K562 (cell line): ENCODE measurements at regions not wholly inside any gene's neighbourhood (a gene's known extent, or its start where the extent isn't known, plus 50 kb on each side); places are given as distances from the start of the nearest gene placed in this dataset.

ENCODE experiments used
- ATAC-seq: fragments of 200-7000 bp; cut with Tn5 transposase; 3 replicates; pipeline ENCODE4 v1.9.1; 2020; ENCODE audit warnings: moderate library complexity
- BruUV-seq: library from RNA; stranded (reverse); fragments of 400-500 nt; replicated peaks from 2 replicates; lab custom pipeline; 2021; lab: Mats Ljungman, UMichigan
- CTCF ChIA-PET: fragments of 300-600 bp; formaldehyde crosslinking; extraction: SDS; loops from one replicate; lab custom pipeline; 2021; ENCODE audit warnings: low intra/inter-chr PET ratio; lab: Yijun Ruan, JAX
- POLR2A ChIA-PET: fragments of 300-600, 350-650 bp; sonication (Branson Sonifier 250); formaldehyde crosslinking; extraction: SDS; loops from one replicate; lab custom pipeline; 2021; ENCODE audit warnings: antibody characterized with exemption, inconsistent platforms; lab: Yijun Ruan, JAX
- DNase-seq, 4 experiments: peaks; one replicate each; pipeline versions ENCODE4 v3.0.0 to v3.0.0-alpha.2; 2011 to 2018; ENCODE audit warnings: low spot score in 3 of 4, mixed read lengths in 3 of 4; ENCODE audit errors: extremely low read depth in 1 of 4
- FAIRE-seq: peaks from 2 replicates; lab custom pipeline; 2011; peaks lifted over from hg19 to GRCh38; lab: Jason Lieb, UNC
- H2AFZ ChIP-seq: 2 replicates; pipeline ENCODE4 v1.6.0; 2011; ENCODE audit warnings: low read depth, low read length, control low read depth, inconsistent platforms
- H3K27ac ChIP-seq: fragments of 200-600 bp; 3 replicates; pipeline ENCODE4 v1.8.0; 2011; ENCODE audit warnings: low read depth, mild to moderate bottlenecking, control low read depth, inconsistent platforms, low read length, moderate library complexity, mixed read lengths; ENCODE audit errors: extremely low read depth
- H3K27me3 ChIP-seq, 2 experiments: fragments of 300-600 bp in 1 of 2; 2 replicates in 1 of 2; 3 replicates in 1 of 2; pipeline versions ENCODE4 v1.6.0 to v1.8.0; 2011; ENCODE audit warnings: inconsistent platforms in 2 of 2, low read length in 2 of 2, mild to moderate bottlenecking in 1 of 2, mixed read lengths in 1 of 2, moderate library complexity in 1 of 2; ENCODE audit not compliant: control insufficient read depth in 2 of 2, insufficient read depth in 2 of 2
- H3K36me3 ChIP-seq: fragments of 300-600 bp; 3 replicates; pipeline ENCODE4 v1.8.0; 2011; ENCODE audit warnings: mild to moderate bottlenecking, low read length, inconsistent platforms; ENCODE audit not compliant: control insufficient read depth, insufficient read depth
- H3K4me1 ChIP-seq, 2 experiments: fragments of 200-600 bp in 1 of 2; replicated peaks in 1 of 2; 2 replicates in 1 of 2; 3 replicates in 1 of 2; pipeline versions ENCODE4 v1.5.1 to v1.8.0; 2011; ENCODE audit warnings: inconsistent platforms in 2 of 2, low read length in 2 of 2, mild to moderate bottlenecking in 1 of 2, mixed read lengths in 1 of 2, moderate library complexity in 1 of 2; ENCODE audit not compliant: control insufficient read depth in 2 of 2, insufficient read depth in 2 of 2
- H3K4me2 ChIP-seq: 2 replicates; pipeline ENCODE4 v1.6.1; 2011; ENCODE audit warnings: low read length, control low read depth, inconsistent platforms, mixed read lengths; ENCODE audit not compliant: insufficient read depth
- H3K4me3 ChIP-seq: fragments of 200-600 bp; sonication (generic), shearing (Covaris generic); 2 replicates; pipeline ENCODE4 v1.5.1; 2016; ENCODE audit warnings: control low read depth, inconsistent platforms
- H3K79me2 ChIP-seq: fragments of 200-600 bp; 3 replicates; pipeline ENCODE4 v1.8.0; 2011; ENCODE audit warnings: low read length, inconsistent platforms; ENCODE audit not compliant: control insufficient read depth, insufficient read depth
- H3K9ac ChIP-seq, 2 experiments: 2 replicates each; pipeline versions ENCODE4 v1.6.0 to v1.6.1; 2011; ENCODE audit warnings: low read depth in 2 of 2, low read length in 2 of 2, control low read depth in 1 of 2, inconsistent platforms in 1 of 2, mild to moderate bottlenecking in 1 of 2, mixed read lengths in 1 of 2; ENCODE audit not compliant: insufficient read depth in 1 of 2
- H3K9me1 ChIP-seq: one replicate; pipeline ENCODE4 v1.6.0; 2011; ENCODE audit warnings: inconsistent platforms, mild to moderate bottlenecking, low read length, moderate library complexity; ENCODE audit not compliant: control insufficient read depth, insufficient read depth
- H3K9me3 ChIP-seq: replicated peaks from 2 replicates; pipeline ENCODE4 v1.5.1; 2011; ENCODE audit warnings: low read depth, low read length, inconsistent platforms; ENCODE audit not compliant: control insufficient read depth, insufficient read depth
- H4K20me1 ChIP-seq: replicated peaks from 2 replicates; pipeline ENCODE4 v1.6.1; 2011; ENCODE audit warnings: low read length, inconsistent platforms, mixed read lengths; ENCODE audit not compliant: control insufficient read depth, insufficient read depth
- CBX2 ChIP-seq: fragments of 200-600 bp; sonication (generic); IDR thresholded peaks from one replicate; pipeline ENCODE4 v1.6.1; 2012; ENCODE audit warnings: mild to moderate bottlenecking, low read length, inconsistent platforms; ENCODE audit not compliant: insufficient read depth, poor library complexity, severe bottlenecking
- ETS2 ChIP-seq: IDR thresholded peaks from 2 replicates; pipeline ENCODE4 v1.6.1; 2016; ENCODE audit warnings: borderline replicate concordance, missing genetic modification characterization, mild to moderate bottlenecking, moderate library complexity, missing compliant biosample characterization; ENCODE audit not compliant: poor library complexity, severe bottlenecking
- MAFF ChIP-seq: IDR thresholded peaks from 2 replicates; pipeline ENCODE4 v1.6.1; 2012; ENCODE audit warnings: low read length, improper control_type of control experiment
- MED1 ChIP-seq: sonication (generic); formaldehyde crosslinking; IDR thresholded peaks from 2 replicates; pipeline ENCODE4 v1.8.1; 2023; ENCODE audit warnings: missing genetic modification reagents, borderline replicate concordance
- MYBL2 ChIP-seq, 2 experiments: fragments of 450-650 bp in 1 of 2; sonication (generic) in 1 of 2; formaldehyde crosslinking in 1 of 2; IDR thresholded peaks; 2 replicates each; pipeline versions ENCODE4 v1.6.1 to v1.8.1; 2017 to 2022; ENCODE audit warnings: borderline replicate concordance in 1 of 2, inconsistent platforms in 1 of 2, low read depth in 1 of 2, mild to moderate bottlenecking in 1 of 2, missing genetic modification reagents in 1 of 2, moderate library complexity in 1 of 2
- POLR2AphosphoS5 ChIP-seq: IDR thresholded peaks from 2 replicates; pipeline ENCODE4 v1.6.1; 2011; ENCODE audit warnings: mild to moderate bottlenecking, low read depth, low read length, moderate library complexity; ENCODE audit not compliant: control insufficient read depth, insufficient read depth
- RB1 ChIP-seq: fragments of 450-650 bp; IDR thresholded peaks from 2 replicates; pipeline ENCODE4 v1.6.1; 2017; ENCODE audit warnings: low read depth, mild to moderate bottlenecking
- SIRT6 ChIP-seq: IDR thresholded peaks from one replicate; pipeline ENCODE4 v1.6.1; 2012; ENCODE audit warnings: low read depth, mild to moderate bottlenecking, control low read depth, inconsistent platforms, low read length, moderate library complexity
- SMARCA4 ChIP-seq: fragments of 450-650 bp; IDR thresholded peaks from 2 replicates; pipeline ENCODE4 v1.6.1; 2016
- SUPT5H ChIP-seq: fragments of 450-650 bp; IDR thresholded peaks from 2 replicates; pipeline ENCODE4 v1.6.1; 2016
- TAL1 ChIP-seq: fragments of 450-650 bp; IDR thresholded peaks from 2 replicates; pipeline ENCODE4 v1.6.1; 2016; ENCODE audit warnings: mild to moderate bottlenecking
- ZNF184 ChIP-seq: sonication (generic); formaldehyde crosslinking; IDR thresholded peaks from 2 replicates; pipeline ENCODE4 v1.5.0; 2020; ENCODE audit warnings: missing genetic modification reagents
- ZNF551 ChIP-seq: fragments of 250-450 bp; sonication (Bioruptor Pico); IDR thresholded peaks from 2 replicates; pipeline ENCODE4 v1.5.0; 2021; ENCODE audit warnings: mild to moderate bottlenecking, moderate library complexity
- ZSCAN32 ChIP-seq: fragments of 450-650 bp; formaldehyde crosslinking; IDR thresholded peaks from 2 replicates; pipeline ENCODE4 v1.4.0; 2020; ENCODE audit warnings: mild to moderate bottlenecking, moderate library complexity
- WGBS: fragments of 100-300 bp; shearing (Covaris generic); methylation state at CpG from one replicate; pipeline ENCODE4 v1.1.6; 2016; ENCODE audit warnings: low coverage, mixed read lengths; ENCODE audit not compliant: insufficient coverage; ENCODE audit errors: missing lambda C conversion rate; 5-methylcytosine and 5-hydroxymethylcytosine counted together
- in situ Hi-C: fragments of 300-500 bp; cut with MboI; formaldehyde crosslinking; loops from 4 replicates; pipeline ENCODE4 v1.15.0; 2018; ENCODE audit warnings: inconsistent platforms, mixed read lengths
- intact Hi-C: fragments of 100-400 bp; cut with micrococcal nuclease; formaldehyde crosslinking; loops from 2 replicates; pipeline ENCODE4 v1.14.2; 2022
- TF ChIP-seq, protein P1 (sequence below): fragments of 250-450 bp; sonication (Bioruptor Pico); IDR thresholded peaks from 2 replicates; pipeline ENCODE4 v1.4.0; 2020
- TF ChIP-seq, protein P2 (sequence below): sonication (generic); formaldehyde crosslinking; IDR thresholded peaks from 2 replicates; pipeline ENCODE4 v1.8.1; 2023; ENCODE audit warnings: mild to moderate bottlenecking, missing genetic modification reagents
- TF ChIP-seq, protein P3 (sequence below): fragments of 200-400 bp; formaldehyde crosslinking; IDR thresholded peaks from 2 replicates; pipeline ENCODE4 v1.6.1; 2017; ENCODE audit warnings: mild to moderate bottlenecking, low read depth, low read length, moderate library complexity

DNA sequence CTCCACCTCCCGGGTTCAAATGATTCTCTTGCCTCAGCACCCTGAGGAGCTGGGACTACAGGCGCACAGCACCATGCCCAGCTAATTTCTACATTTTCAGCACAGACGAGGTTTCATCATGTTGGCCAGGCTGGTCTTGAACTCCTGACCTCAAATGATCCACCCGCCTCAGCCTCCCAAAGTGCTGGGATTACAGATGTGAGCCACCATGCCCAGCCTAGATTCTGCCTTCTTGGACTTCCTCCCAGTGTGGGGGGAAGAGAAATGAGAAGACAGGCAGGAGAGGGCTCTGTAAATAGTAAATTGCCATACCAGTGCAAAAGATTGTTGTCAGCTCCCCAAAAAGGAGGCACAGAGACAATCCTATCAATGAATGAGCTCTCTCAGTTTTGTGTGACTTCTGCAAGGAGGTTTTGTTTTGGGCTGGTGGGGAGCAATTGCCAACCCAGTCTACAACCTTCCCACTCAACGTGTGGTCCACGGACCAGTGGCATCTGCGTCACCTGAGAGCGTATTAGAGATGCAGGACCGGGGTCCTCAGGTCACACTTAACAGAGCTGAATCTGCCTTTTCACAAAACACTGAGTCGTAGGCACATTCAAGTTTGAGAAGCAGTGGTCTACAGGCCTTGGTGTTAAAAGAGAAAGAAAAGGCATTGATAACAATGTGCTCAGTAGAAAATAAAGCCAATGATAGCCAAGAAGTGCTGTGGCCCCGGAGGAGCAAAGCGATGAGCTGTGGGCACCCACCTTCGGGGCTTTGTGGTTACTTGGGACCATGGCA, 78.1 kb downstream of the MYCN start:
- Histone ChIP-seq H3K4me3 (no peak overlapping the region), H4K20me1 (no peaks in the 10 kb centered on the region), H3K27ac (no peak overlapping the region), H3K4me1 (no peaks in the 10 kb centered on the region), H3K9me1 (no peaks in the 10 kb centered on the region), H3K27me3 (peaks cover 4 to 20% of the 10 kb centered on the region in 2 experiments; a peak in 4 of 5 replicates), H2AFZ (no peak overlapping the region), H3K9me3 (no peaks in the 10 kb centered on the region), H3K9ac (no peak overlapping the region), H3K36me3 (no peaks in the 10 kb centered on the region), H3K4me2 (no peak overlapping the region), H3K79me2 (no peaks in the 10 kb centered on the region)
- DNase-seq (no peak), ATAC-seq (no peak), FAIRE-seq (no peak)
- 0% methylated on average over 13 of the region's 13 CpGs for WGBS
- ChIA-PET POLR2A (no interaction called here), CTCF (no interaction called here)
- in situ Hi-C loops: no loop called here
- TF ChIP-seq RB1: no peak
- TF ChIP-seq SMARCA4: no peak
- TF ChIP-seq MYBL2 (IDR thresholded peaks at IDR 0.05; ENCODE audit: low read depth): no peak
- no peak for TF ChIP-seq MYBL2 (CRISPR knock-in tag; IDR thresholded peaks at IDR 0.05; ENCODE audit: borderline replicate concordance)
- TF ChIP-seq ZNF184 (CRISPR knock-in tag): no peak
- TF ChIP-seq ZSCAN32: no peak
- TF ChIP-seq POLR2AphosphoS5: no peak
- no peak for TF ChIP-seq ETS2 (tag)
- TF ChIP-seq, protein P1, sequence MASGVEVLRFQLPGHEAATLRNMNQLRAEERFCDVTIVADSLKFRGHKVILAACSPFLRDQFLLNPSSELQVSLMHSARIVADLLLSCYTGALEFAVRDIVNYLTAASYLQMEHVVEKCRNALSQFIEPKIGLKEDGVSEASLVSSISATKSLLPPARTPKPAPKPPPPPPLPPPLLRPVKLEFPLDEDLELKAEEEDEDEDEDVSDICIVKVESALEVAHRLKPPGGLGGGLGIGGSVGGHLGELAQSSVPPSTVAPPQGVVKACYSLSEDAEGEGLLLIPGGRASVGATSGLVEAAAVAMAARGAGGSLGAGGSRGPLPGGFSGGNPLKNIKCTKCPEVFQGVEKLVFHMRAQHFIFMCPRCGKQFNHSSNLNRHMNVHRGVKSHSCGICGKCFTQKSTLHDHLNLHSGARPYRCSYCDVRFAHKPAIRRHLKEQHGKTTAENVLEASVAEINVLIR: no peak
- TF ChIP-seq ZNF551 (CRISPR knock-in tag): no peak
- TF ChIP-seq, protein P2, sequence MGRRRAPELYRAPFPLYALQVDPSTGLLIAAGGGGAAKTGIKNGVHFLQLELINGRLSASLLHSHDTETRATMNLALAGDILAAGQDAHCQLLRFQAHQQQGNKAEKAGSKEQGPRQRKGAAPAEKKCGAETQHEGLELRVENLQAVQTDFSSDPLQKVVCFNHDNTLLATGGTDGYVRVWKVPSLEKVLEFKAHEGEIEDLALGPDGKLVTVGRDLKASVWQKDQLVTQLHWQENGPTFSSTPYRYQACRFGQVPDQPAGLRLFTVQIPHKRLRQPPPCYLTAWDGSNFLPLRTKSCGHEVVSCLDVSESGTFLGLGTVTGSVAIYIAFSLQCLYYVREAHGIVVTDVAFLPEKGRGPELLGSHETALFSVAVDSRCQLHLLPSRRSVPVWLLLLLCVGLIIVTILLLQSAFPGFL (CRISPR knock-in tag): no peak
- no peak for TF ChIP-seq CBX2
- TF ChIP-seq, protein P3, sequence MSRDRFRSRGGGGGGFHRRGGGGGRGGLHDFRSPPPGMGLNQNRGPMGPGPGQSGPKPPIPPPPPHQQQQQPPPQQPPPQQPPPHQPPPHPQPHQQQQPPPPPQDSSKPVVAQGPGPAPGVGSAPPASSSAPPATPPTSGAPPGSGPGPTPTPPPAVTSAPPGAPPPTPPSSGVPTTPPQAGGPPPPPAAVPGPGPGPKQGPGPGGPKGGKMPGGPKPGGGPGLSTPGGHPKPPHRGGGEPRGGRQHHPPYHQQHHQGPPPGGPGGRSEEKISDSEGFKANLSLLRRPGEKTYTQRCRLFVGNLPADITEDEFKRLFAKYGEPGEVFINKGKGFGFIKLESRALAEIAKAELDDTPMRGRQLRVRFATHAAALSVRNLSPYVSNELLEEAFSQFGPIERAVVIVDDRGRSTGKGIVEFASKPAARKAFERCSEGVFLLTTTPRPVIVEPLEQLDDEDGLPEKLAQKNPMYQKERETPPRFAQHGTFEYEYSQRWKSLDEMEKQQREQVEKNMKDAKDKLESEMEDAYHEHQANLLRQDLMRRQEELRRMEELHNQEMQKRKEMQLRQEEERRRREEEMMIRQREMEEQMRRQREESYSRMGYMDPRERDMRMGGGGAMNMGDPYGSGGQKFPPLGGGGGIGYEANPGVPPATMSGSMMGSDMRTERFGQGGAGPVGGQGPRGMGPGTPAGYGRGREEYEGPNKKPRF: no peak
- TF ChIP-seq SIRT6: no peak
- TF ChIP-seq SUPT5H: no peak
- no peak for TF ChIP-seq MED1 (CRISPR knock-in tag)
- no peak for TF ChIP-seq MAFF
- TF ChIP-seq TAL1: no peak
- intact Hi-C loops: no loop called here
- BruUV-seq: no TSS peak
